Epidermal melanocyte (primary cell): ENCODE measurements at regions not wholly inside any gene's neighbourhood (a gene's known extent, or its start where the extent isn't known, plus 50 kb on each side); places are given as distances from the start of the nearest gene placed in this dataset.
"Not testable (repeated sequence)": the region's sequence is repeated elsewhere in the genome, so short reads cannot be mapped to it uniquely, and the experiment has no call there.

Source experiments
- DNase-seq: peaks from one replicate; pipeline ENCODE4 v3.0.0; 2011; ENCODE audit warnings: low spot score; ENCODE audit not compliant: insufficient read length

DNA sequence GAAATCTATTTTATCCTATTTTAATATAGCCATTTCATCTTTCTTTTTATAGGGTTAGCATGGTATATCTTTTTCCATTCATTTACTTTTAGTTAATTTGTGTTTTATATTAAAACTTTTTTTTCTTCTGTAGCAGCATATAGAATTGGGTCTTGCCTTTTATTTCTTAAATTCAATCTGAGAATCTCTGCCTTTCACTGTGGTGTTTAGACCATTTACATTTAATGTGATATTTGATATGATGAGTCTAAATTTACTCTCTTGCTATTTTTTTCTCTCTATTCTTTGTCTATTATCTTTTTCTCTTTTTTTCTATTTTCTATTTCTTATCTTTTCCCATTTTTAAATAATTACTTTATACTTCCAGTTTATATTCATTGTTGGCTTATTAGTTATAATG, 105.4 kb upstream of the HAND2 start:
- no peak for DNase-seq

DNA sequence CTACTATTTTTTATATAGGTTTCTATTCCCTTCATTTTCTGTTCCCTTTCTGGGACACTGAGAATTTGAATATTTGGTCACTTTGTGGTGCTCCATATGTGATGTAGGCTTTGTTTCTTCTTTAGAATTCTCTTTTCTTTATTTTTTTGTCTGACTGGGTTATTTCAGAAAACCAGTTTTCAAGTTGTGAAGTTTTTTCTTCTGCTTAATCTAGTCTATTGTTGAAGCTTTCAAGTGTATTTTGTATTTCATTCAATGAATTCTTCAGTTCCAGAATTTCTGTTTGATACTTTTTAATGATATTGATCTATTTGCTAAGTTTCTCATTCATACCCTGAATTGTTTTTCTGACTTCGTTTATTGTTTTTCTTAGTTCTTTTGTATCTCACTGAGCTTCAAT, 96.2 kb upstream of the HAND2 start:
- no peak for DNase-seq

DNA sequence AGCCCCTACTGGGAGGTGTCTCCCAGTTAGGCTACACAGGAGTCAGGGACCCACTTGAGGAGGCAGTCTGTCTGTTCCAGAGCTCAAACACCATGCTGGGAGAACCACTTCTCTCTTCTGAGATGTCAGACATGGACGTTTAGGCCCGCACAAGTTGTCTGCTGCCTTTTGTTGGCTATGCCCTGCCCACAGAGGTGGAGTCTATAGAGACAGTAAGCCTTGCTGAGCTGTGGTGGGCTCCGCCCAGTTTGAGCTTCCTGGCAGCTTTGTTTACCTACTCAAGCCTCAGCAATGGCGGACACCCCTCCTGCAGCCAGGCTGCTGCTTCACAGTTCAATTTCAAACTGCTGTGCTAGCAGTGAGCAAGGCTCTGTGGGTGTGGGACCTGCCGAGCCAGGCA, 88.6 kb upstream of the HAND2 start:
- DNase-seq, result not testable (repeated sequence)

DNA sequence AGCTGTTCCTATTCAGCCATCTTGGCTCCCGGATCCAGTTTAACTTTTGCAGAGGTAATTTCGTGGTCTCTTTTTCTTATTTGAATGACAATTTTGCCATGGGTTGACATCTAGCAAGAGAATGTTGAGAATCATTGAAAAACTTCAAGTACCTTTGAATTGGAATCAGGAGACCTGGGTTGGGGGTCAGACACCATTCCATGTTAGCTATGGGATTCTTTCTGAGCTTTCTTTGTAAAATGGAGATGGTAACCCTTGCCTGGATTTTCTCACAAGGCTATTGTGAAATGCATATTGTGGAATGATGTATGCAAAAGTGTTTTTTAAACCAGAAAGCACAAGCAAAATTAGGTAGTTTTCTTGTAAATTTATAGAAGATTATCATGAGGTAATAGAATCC, 79.1 kb upstream of the HAND2 start:
- DNase-seq, result no peak

DNA sequence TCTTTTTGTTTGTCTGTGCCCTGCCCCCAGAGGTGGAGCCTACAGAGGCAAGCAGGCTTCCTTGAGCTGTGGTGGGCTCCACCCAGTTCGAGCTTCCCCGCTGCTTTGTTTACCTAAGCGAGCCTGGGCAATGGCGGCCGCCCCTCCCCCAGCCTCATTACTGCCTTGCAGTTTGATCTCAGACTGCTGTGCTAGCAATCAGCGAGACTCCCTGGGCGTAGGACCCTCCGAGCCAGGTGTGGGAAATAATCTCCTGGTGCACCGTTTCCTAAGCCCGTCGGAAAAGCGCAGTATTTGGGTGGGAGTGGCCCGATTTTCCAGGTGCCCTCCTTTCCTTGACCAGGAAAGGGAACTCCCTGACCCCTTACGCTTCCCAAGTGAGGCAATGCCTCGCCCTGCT, 78.6 kb upstream of the HAND2 start:
- not testable (repeated sequence) for DNase-seq

DNA sequence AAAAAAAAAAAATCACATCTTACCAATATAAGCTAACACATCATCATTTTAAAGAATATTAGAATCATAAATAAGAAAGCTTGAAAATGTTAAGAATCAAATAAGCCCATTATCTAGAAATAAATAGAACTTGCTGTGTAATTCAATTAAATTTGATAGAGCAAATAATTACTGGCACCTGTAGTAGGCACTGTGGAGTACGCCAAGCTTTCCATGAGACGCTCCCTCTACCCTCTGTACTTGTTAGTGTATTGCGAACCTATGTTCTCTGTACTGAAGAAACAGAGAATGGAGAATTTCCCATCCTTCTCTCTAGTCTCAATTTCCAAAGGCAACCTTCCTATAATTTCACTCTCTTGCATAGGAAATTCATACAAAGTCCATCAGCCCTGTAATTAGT, 61.7 kb upstream of the HAND2 start:
- DNase-seq, result no peak

DNA sequence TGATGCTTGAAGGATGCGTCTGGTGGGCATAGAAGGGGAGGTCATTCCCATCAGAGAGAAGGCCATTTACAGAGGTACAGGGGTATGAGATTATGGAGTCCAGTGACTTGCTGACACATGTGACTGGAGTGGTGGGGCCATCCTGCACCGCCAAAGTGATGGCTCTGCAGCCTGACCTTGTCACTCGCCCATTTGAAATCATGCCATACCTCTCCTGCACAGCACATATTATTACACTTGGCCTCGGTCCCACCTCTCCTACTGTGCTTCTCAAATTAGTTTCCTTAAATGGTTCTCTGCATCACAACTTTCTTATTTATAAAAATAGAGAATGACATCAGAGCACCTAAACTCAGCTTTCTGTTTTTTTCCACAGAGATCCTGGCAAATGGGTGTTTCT, 60.7 kb upstream of the HAND2 start:
- no peak for DNase-seq

DNA sequence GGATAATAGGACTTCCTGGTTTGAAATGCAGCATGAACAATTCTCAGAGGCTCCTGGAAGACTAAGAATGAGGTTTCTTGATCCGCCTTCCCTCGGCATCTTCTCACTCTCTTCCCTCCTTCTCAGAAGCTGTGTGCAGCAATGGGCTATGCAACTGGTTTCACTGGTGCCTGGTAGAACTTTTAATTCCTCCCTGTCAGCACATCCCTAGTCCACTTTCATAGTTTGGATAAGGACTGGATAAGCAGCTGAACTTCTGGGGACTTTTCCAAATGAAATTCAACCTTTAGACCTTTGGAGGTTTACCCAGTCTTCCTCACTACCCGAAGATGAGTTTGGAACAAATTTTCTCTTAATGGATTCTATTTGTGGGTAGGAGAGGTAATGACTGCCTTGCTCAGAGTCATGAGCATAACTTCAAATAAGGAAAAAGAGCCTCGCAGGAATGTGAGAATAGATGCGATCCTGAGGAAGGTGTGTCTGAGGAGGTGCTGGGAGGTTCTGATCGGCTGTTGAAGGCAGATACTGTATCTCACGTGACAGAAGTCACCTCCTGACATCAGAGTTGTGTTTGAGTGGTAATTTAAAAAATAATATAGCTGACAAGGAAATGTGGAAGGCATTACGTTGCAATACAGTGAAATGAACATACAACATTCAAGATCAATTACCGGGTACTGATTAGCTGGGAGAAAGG, 56.0 kb upstream of the HAND2 start:
- no peak for DNase-seq

DNA sequence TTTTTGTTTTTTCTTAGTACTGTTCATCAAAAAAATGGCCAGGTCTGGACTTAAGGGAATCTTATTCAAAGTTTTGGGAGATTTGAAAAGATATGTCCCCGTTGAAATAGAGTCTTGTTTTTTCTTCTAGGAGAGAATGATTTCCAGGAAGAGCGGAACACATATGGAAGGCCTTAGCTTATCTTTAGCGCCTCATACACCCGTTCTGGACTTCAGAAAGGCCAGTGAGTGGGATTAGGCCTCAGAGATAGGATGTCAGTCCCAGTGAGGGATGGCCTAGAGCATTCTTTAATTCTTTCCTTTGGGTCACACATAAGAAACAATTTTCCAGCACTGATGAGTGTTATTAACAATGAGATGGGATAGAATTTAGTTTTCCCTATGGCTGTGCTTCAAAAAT, 54.5 kb upstream of the HAND2 start:
- no peak for DNase-seq
